ENCODE measurements at regions not wholly inside any gene's neighbourhood (a gene's known extent, or its start where the extent isn't known, plus 50 kb on each side); places are given as distances from the start of the nearest gene placed in this dataset.

DNA sequence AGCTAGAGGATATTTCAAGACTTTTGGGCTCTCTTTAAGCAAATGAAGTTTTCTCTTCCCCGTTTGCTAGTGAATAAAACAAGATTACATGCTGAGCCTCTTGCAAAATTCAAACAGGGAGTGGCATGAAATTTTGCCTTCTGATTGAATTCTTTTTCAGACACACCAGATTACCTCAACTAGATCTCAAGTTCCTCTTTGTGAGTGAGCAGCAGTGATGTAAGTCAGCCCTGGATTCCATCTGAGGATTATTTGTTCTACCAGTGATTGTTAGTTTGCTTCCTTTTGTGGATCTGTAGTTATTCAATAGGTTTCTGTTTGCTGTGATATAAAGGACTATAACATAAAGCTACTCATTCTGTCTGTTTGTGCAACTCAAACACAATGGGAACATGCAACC, 407.7 kb downstream of the LMO7 start:
- Histone ChIP-seq H3K27ac (ENCODE audit: insufficient read depth, low read depth, low read length) (no peak overlapping the region), H3K4me3 (replicated peaks in 1 of 3; ENCODE audit: insufficient read depth in 1 of 3, low read depth in 1 of 3, low read length in 3 of 3) (no peak overlapping the region), H3K4me1 (ENCODE audit: control insufficient read depth, extremely low read depth, insufficient read depth, low read length) (no peaks in the 10 kb centered on the region), H4K20me1 (replicated peaks; ENCODE audit: control insufficient read depth, extremely low read depth, insufficient read depth, low read length) (no peaks in the 10 kb centered on the region), H3K36me3 (ENCODE audit: control insufficient read depth in 2 of 2, extremely low read depth in 1 of 2, insufficient read depth in 2 of 2, low read length in 2 of 2) (no peaks in the 10 kb centered on the region), H3K9me1 (replicated peaks; ENCODE audit: control insufficient read depth, extremely low read depth, insufficient read depth, low read length) (no peaks in the 10 kb centered on the region), H3K9me3 (replicated peaks; ENCODE audit: control insufficient read depth, insufficient read depth, low read length) (no peaks in the 10 kb centered on the region), H3K79me2 (ENCODE audit: control insufficient read depth, insufficient read depth, low read length) (no peaks in the 10 kb centered on the region), H3K9ac (replicated peaks; ENCODE audit: extremely low read depth, insufficient read depth, low read length) (no peak overlapping the region), H3K27me3 (ENCODE audit: control insufficient read depth in 2 of 2, insufficient read depth in 2 of 2, low read length in 2 of 2) (no peaks in the 10 kb centered on the region), H2AFZ (ENCODE audit: low read depth, low read length) (no peak overlapping the region), H3K4me2 (ENCODE audit: insufficient read depth, low read length) (no peak overlapping the region)
- POLR2A ChIA-PET, result no interaction called here
- DNase-seq (ENCODE audit: low read depth, low spot score) (no peak), FAIRE-seq (no peak)
- dilution Hi-C loops (cut with MboI; ENCODE audit: extremely low pct_ligation_motif_present, low sequenced_read_pairs) (no loop called here), intact Hi-C loops (cut with micrococcal nuclease) (no loop called here)
- CTCF ChIA-PET, result interaction anchor here (1.0 kb wide), 1 partner anchor 13 kb away, joined by 3 read pairs; no protein-coding TSS in a partner anchor
- TF ChIP-seq FOS (IDR thresholded peaks at IDR 0.05; ENCODE audit: borderline replicate concordance, insufficient read depth, low read length) (no peak), GATA2 (IDR thresholded peaks at IDR 0.05; ENCODE audit: insufficient read depth, insufficient read length, low read depth, low read length) (no peak)
- BruUV-seq (replicated peaks), result no TSS peak

DNA sequence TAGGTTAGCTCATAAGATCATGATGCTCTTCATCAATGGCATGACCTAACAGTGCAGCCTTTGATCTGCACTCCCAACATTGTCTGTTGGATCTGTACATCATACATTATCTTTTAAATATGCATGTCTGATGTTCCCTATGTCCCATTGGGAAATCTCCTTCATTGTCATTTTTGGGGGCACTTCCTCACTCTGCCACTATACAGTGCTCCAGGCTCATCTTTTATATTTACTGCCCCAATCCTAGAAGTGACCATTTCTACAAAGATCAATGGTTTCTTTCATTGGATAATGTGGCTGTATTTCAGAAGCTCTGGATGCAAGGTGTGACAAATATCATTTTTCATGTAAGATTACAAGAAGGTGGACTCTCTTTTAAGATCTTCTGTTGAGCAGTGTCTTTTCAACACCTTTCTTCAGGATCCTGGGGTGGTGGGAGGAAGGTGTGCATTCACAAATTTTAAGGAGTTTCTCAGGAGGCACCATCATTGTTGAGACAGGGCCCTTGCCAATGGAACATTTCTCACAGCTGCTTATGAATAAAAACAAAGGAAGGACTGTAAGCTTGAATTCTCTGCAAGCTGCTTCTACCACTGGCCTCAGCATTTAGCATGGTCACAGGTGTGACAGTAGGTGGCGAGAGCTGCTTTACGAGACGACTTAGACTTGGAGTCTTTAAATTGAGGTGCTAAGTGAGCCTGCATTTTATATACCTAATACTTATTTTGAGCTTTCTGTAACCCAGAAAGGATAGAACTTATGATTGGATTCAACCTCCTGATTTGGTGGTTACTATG, 403.0 kb downstream of the LMO7 start:
- Histone ChIP-seq H3K27me3 (ENCODE audit: control insufficient read depth in 2 of 2, insufficient read depth in 2 of 2, low read length in 2 of 2) (no peaks in the 10 kb centered on the region), H2AFZ (ENCODE audit: low read depth, low read length) (no peak overlapping the region), H3K27ac (ENCODE audit: insufficient read depth, low read depth, low read length) (no peak overlapping the region), H3K4me1 (ENCODE audit: control insufficient read depth, extremely low read depth, insufficient read depth, low read length) (no peaks in the 10 kb centered on the region), H3K4me2 (ENCODE audit: insufficient read depth, low read length) (no peak overlapping the region), H3K9ac (replicated peaks; ENCODE audit: extremely low read depth, insufficient read depth, low read length) (no peak overlapping the region), H3K36me3 (ENCODE audit: control insufficient read depth in 2 of 2, extremely low read depth in 1 of 2, insufficient read depth in 2 of 2, low read length in 2 of 2) (no peaks in the 10 kb centered on the region), H3K9me3 (replicated peaks; ENCODE audit: control insufficient read depth, insufficient read depth, low read length) (no peaks in the 10 kb centered on the region), H3K4me3 (replicated peaks in 1 of 3; ENCODE audit: insufficient read depth in 1 of 3, low read depth in 1 of 3, low read length in 3 of 3) (no peak overlapping the region), H3K9me1 (replicated peaks; ENCODE audit: control insufficient read depth, extremely low read depth, insufficient read depth, low read length) (no peaks in the 10 kb centered on the region), H3K79me2 (ENCODE audit: control insufficient read depth, insufficient read depth, low read length) (no peaks in the 10 kb centered on the region), H4K20me1 (replicated peaks; ENCODE audit: control insufficient read depth, extremely low read depth, insufficient read depth, low read length) (no peaks in the 10 kb centered on the region)
- dilution Hi-C loops (cut with MboI; ENCODE audit: extremely low pct_ligation_motif_present, low sequenced_read_pairs) (no loop called here), intact Hi-C loops (cut with micrococcal nuclease) (no loop called here)
- ChIA-PET POLR2A (no interaction called here), CTCF (interaction anchor here (1.9 kb wide), 1 partner anchor 9 kb away, joined by 5 read pairs; no protein-coding TSS in a partner anchor)
- TF ChIP-seq MYC (IDR thresholded peaks at IDR 0.05; ENCODE audit: low read depth, low read length) (no peak), EZH2 (IDR thresholded peaks at IDR 0.05; ENCODE audit: borderline replicate concordance, low read depth, low read length, severe bottlenecking) (no peak), POLR2AphosphoS5 (IDR thresholded peaks at IDR 0.05; ENCODE audit: insufficient read depth, low read depth, low read length) (no peak), POLR2A (IDR thresholded peaks at IDR 0.05; ENCODE audit: low read depth, low read length) (no peak), FOS (IDR thresholded peaks at IDR 0.05; ENCODE audit: borderline replicate concordance, insufficient read depth, low read length) (no peak), JUN (IDR thresholded peaks at IDR 0.05; ENCODE audit: borderline replicate concordance, insufficient read depth, insufficient read length, low read depth) (no peak), GATA2 (IDR thresholded peaks at IDR 0.05; ENCODE audit: insufficient read depth, insufficient read length, low read depth, low read length) (no peak)
- TF ChIP-seq, protein P1, sequence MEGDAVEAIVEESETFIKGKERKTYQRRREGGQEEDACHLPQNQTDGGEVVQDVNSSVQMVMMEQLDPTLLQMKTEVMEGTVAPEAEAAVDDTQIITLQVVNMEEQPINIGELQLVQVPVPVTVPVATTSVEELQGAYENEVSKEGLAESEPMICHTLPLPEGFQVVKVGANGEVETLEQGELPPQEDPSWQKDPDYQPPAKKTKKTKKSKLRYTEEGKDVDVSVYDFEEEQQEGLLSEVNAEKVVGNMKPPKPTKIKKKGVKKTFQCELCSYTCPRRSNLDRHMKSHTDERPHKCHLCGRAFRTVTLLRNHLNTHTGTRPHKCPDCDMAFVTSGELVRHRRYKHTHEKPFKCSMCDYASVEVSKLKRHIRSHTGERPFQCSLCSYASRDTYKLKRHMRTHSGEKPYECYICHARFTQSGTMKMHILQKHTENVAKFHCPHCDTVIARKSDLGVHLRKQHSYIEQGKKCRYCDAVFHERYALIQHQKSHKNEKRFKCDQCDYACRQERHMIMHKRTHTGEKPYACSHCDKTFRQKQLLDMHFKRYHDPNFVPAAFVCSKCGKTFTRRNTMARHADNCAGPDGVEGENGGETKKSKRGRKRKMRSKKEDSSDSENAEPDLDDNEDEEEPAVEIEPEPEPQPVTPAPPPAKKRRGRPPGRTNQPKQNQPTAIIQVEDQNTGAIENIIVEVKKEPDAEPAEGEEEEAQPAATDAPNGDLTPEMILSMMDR (IDR thresholded peaks at IDR 0.05; ENCODE audit: extremely low read depth in 1 of 2, insufficient read depth in 1 of 2, low read depth in 1 of 2, low read length in 2 of 2), result no peak
- TF ChIP-seq, protein P2, sequence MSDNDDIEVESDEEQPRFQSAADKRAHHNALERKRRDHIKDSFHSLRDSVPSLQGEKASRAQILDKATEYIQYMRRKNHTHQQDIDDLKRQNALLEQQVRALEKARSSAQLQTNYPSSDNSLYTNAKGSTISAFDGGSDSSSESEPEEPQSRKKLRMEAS (IDR thresholded peaks at IDR 0.05; ENCODE audit: insufficient read depth, insufficient read length), result no peak
- DNase-seq (ENCODE audit: low read depth, low spot score), result no peak
- no TSS peak for BruUV-seq (replicated peaks)
- FAIRE-seq, result no peak

Measured in endothelial cell of umbilical vein (primary cell).